NCI-H82 treated with DMSO at 0.1 percent for 48 hours (cell line): ENCODE measurements at regions not wholly inside any gene's neighbourhood (a gene's known extent, or its start where the extent isn't known, plus 50 kb on each side); places are given as distances from the start of the nearest gene placed in this dataset.
A peak's percentile ranks its signal among the peaks of the same experiment; 100 is the strongest.

ENCODE experiments used
- DNase-seq: peaks from one replicate; lab custom pipeline; 2025; ENCODE audit not compliant: unreplicated experiment; lab: John Stamatoyannopoulos, UW

DNA sequence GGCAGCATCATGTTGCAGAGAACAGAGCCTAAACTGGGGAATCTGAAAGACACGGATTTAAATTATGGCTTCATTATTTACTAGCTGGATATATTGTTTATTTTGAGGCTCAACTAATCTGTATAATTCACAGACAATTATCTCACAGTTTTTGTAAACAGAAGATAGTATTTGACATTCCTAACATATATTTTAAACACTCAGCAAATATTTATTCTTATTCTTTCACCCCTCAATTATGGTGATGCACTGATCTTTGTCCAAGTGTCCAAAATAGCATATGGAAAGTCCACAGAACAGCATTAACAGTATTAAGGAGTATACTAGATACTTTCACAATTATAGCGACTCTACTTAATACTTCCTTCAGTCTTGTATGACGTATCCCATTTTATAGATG is 257.0 kb downstream of the ADGRG6 start:
- no peak for DNase-seq

DNA sequence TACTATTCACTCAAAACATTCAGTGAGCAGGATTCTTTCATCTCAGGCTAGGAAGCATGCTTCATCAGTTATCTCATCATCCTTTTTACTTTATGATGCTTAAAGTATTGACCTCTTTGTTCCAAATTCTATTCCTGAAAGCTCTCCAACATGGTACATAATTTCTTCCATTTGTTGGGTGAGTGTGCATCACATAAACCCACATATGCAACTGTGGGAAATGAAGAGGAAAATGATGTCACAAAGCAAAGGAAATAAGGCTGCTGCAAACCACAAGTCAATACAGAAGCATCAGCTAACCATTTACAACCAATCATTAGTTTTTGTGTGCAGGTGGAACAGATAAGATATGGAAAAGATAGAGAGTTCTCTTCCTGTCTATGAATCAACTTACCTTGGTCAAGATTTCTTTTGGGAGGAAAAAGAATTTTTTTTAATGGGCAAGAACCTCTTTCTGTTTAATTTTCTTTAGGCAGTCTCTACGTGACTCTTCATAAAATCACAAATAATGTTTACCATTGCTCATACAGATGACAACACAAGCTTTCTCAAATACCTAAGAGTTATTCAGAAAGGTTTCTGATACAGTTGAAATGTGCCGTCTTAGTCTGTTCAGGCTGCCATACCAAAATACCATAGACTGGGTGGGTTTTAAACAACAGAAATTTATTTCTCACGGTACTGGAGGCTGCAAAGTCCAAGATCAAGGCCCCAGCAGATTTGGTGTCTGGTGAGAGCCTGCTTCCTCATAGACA is 259.9 kb downstream of the ADGRG6 start:
- DNase-seq = no peak

DNA sequence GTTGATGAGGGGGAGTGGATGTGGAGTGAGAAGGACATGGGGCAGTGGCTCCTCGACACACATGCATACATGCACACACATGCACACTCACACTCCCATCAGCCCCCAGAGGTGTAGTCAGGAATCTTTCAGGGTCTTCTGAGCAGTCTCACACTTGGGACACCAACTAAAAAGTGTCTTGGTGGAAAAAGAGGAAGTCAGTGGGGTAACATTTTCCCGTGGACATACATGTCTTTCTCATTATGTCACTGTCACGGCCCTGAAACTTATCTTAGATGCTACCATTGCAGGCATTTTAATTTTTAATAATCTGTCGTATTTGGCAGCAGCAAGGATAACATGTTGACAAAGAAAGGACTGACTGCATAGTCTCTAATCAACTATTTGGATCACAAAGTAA is 261.1 kb downstream of the ADGRG6 start:
- no peak for DNase-seq

DNA sequence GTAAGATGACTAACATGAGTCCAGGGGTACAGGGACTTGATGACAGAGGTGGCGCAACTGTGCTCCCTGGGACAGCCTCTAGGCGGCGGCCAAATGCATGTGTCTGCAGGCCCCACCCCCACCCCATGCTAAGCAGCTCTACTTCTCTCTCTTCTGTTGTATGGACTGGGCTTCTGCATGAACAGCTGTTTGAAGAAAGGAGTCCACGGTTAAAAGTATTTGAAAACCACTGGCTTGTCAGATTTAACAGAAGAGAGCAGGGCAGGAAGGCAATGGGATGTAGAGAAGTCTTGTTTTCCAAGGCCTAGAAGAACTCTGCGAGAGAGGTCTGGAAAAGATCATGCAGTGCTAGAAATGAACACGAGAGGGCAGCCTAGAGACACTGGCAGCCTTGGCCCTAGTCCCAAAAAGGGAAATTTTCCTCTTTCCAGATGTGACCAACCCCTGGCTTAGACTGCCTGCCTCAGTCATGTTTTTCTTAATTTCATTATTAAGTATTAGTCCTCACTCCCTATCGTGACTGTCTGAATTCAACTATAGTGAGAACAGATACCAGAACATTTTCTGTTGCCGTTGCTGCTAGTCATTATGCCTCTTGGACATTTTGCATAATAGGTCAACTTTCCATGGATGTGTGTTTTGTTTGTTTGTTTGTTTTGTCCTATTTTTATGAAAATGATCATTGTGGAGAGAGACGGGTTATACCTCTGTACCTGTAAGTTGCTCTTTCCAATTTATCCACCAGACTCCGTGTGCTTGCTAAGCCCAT is 265.0 kb downstream of the ADGRG6 start:
- peak; percentile 6 for DNase-seq

DNA sequence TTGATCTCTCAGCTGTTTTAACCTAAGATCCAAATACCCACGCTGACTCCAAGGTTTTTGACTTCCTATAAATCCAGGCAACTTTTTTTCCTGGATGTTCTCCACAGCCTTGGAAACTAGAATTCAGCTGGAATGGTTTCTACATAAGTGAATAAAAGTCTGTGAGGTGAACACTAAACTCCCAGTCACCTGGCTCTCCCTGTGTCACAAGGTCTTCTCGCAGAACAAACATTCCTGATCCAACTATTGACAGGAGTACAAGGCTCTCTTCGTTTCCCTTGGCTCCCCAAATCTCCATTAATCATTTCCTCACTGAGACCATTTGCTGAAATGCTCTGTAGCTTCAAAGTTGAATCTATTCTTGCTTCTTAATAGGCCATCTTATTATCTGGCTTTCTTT is 265.7 kb downstream of the ADGRG6 start:
- DNase-seq = no peak

DNA sequence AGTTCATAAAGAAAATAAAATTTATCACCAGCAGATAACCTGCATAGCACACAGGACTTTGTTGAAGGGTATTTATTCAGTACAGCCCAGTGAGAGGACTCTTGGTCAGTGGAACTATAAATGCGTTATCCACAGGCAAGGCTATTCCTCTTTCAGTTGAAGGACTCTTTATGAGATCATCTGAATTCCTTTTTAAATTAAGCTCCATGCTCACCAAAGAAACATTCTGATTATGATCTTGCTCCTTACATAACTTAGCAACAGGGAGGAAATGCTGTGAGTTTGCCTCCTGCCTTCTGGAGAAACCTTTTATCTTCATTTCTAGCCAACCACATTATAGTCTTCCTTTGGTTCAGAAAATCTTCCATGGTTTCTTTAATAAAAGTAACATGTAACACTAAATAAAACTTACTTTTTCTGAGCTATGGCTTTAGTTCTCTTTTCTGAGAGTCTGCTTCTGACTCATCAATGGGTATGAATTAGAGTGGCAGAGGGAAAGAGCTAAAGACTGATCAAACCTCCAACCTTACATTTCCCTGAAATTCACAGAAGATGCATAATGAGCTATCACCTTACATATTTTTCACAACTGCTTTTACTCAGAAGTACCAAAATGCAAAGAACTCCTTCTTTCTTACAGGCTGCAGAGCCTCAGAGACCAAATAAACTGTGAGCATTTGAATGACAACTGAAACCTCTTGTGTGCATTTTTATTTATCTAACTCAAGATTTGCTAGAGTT is 267.2 kb downstream of the ADGRG6 start:
- no peak for DNase-seq

DNA sequence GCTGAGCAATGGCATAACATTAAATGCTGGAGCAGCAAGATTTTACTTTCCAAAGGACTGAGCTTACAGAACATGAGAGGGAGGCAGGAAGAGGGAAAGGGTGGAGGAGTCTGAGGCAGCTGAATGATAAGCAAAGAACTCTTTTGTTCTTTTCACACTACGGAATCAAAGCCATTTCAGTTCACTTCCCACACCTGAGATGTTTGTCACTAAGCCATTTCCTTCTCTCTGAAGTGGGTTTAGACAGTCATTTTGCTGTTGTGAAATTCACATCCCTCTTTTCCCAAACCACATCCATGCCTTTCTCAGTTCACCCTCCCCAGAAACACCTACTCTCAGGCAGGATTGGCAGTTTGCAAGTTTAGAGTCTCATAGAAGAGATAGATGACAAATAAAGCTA is 267.9 kb downstream of the ADGRG6 start:
- DNase-seq = no peak

DNA sequence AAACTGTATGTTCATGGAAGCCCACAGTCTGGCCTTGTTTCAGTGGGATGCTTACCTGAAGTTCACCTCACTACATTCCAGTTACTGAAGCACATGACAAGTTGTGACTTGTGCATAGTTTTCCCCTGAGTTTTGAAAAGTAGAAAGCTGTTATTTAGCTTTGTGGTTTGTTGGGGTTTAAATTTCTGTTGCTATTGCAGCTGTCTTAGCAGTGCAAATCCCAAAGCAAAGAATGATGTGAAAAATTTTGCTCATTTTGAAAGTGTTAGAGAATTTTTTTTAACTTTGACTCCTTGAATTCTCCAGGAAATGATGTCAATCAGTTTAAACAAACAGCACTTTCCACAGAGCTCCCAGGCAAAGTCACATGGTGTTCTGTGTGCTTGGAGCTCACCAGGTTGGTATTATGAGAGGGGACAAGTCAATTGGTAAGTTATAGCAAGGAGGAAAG is 268.4 kb downstream of the ADGRG6 start:
- no peak for DNase-seq

DNA sequence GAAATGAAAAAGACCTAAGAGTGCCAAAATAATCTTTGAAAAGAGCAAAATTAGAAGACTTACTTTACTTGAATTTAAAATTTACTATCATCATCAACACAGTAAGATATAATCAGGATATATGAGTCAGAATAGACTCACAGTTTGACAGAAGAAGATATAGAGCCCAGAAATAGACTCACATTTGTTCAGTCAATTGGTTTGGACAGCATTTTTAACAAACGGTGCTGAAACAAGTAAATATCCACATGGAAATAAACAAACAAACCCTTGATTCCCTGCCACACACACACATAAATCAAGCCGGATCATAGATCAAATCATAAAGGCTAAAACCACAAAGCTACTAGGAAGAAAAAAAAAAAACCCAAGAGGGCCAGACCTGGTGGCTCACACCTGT is 291.1 kb downstream of the ADGRG6 start:
- no peak for DNase-seq

DNA sequence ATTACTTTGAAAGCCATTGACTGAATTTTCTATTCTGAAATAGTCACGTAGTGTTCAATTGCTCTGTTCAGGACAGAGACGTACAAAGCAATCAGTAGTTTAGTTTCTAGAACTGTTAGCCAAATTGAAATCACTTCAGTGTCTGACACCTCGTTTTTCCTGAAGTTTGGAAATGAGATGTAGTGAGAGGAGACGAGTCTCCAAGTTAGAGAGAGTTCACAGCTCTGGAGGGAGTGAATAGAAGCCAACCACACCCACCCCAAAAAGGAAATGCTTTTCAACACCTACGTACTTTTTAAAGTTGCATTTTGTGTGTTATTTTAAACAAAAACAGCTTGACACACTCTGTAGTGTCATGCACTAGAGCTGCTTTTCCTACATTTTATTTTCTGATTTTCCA is 296.0 kb downstream of the ADGRG6 start:
- no peak for DNase-seq

DNA sequence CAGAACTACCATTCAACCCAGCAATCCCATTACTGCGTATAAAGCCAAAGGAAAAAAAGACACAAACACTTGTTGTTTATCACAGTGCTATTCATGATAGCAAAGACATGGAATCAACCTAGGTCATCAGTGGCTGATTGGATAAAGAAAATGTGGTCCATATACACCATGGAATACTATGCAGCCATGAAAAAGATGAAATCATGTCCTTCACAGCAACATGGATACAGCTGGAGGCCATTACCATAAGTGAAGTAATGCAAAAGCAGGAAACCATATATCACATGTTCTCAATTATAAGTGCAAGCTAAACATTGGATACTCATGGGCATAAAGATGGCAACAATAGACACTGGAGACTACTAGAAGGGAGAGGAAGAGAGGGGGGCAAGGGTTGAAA is 299.6 kb downstream of the ADGRG6 start:
- no peak for DNase-seq

DNA sequence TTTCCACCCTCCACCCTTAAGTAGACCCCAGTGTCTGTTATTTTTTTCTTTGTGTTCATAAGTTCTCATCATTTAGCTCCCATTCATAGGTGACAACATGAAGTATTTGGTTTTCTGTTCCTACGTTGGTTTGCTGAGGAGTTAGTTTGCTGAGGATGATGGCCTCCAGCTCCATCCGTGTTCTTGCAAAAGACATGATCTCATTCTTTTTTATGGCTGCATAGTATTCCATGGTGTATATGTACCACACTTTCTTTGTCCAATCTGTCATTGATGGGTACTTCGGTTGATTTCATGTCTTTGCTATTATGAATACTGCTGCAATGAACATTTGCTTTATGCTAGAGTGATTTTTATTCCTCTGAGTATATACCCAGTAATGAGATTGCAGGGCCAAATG is 301.2 kb downstream of the ADGRG6 start:
- no peak for DNase-seq

DNA sequence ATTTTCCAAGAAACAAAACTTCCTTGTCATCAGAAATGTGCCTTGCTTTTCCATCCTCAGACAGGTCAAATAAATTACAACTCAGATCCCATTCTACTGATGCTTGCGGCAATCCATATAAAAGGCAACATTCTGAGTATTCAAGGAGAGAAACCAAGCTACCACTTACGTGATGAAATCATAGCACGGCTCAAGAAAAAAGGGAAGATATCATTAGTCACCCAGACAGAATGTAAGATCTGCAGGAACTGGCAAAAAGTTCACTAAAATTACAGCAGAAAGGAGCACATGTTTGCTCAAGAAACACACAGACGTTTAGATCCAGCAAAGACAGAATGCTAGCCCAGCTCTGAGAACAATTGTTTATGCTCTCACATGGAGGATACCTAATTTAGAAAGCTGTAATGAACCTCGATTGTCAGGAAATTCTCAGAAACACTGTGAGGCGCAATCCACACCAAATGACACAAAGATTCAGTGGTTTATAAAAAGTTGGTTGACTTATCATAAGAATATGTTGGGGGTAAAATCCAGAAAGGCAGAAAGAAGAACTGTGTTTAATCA is 304.2 kb downstream of the ADGRG6 start:
- DNase-seq = no peak

DNA sequence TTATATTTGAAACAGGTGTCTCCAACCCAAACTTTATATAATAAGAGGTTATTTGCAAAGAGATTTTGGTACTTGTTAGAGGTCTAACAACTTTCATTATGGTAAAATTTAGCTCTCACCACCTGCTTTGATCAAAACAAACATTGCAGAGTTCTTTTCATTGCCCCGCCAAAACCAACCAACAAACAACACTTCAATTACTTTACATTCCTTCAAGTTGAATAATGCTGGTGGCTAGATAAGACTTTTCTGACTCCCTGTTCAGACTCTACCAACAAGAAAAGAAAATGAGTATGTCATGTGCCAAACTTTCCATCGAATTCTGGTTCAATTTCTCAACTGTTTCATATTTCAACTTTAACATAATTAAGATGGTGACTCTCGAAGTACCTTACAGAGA is 311.1 kb downstream of the ADGRG6 start:
- DNase-seq = no peak

DNA sequence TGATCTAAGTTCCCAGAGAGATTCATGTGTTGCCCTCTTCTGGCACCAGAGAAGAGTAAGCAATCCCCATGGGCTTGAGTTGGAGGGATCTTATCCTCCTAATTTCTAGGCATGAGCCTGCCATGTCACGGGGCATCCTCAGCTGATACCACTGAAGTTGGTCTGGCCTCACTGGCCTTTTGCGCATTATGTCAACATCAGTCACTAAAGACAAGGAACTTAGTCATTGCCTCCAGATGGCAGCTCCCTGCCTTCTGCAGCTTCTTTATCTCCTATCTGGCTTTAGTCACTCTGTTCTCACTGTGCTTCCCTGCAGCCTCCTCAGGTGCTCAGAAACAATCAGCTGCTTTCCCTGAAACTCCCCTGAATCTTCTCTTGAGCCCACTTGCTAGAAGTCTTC is 312.2 kb downstream of the ADGRG6 start:
- DNase-seq = no peak

DNA sequence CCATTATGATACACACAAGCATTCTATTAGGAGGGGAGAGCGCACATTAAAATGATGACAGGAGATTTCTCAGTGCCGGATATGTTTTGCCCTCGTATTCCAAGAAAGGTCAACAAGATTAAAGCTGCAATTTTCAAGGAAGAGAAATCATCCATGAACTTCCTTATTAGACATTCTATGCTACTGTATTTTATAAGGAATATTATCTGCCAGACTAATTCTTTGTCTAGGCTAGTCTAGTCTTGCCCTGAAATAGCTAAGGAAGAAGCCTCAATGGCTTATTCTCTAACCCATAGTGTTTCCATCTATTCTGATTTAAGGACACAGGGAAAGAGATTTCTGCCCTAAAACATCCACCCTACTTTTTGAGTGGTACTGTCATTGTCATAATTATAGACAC is 315.4 kb downstream of the ADGRG6 start:
- no peak for DNase-seq

DNA sequence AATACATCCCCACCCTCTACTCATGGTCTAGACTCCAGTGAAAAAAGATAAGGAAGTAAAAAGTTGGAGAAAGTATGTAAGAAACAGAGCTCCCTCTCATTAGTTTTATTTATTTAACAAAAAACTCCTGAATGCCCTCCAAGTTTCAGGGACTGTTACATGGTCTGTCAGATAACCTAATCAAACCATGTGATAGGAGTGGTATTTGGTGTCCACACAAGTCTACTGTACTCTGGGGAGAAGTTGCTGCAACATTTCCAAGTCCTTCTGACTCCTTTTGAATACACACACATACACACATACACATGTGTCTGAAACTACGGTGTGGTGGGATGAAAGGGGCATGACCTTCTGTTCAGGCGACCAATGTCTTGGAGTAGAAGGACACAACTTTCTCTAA is 320.0 kb downstream of the ADGRG6 start:
- no peak for DNase-seq

DNA sequence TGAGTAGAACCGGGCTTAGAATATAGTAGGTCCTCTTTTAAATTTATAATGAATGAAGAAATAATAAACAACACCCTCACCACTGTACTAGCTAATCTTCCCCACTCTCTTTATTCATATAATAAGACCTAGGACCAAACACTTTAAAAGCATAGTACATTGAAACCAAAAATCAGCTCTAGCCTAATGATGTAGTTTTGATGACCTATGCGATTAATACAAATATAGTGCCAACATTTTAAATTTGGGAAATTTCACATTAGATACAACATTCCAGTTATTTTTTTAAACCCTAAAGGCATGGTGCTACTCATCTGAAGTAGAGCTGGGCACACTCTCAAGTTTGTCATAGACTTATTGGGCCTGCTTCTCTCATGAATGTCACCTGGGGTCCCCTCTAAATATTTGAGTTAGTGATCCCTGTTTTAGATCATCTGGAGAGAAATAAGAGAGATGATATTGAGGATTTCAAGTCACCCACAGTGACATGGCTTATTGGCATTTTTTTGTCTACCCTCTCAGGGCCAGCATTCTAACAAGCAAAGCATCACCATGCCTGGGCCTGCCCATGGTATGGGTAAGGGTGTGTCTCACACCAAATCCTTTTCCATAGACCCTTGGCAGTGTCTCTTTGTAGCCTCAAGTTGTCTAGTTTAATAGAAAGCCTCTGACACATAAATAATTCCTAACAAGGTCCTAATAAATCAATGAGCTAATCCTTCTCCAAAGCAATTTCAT is 319.8 kb downstream of the HIVEP2 start:
- no peak for DNase-seq

DNA sequence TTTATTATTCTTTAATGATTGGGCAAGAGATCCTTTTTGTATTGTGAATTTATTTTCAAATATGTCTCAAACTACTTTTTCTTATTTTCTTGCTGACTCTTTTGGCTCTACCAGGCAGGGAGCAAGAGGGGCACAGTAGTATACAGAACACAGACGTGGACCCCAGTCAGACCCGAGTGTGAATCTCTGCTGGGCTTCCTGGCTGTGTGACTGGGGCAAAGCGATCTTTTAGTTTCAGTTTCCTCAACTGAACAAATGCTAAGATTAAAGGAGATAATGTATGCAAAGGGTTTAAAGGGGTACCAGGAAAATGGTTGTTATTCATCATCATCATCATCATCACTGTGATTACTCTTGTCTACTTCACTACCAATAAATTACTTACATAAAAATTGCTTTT is 317.5 kb downstream of the HIVEP2 start:
- no peak for DNase-seq

DNA sequence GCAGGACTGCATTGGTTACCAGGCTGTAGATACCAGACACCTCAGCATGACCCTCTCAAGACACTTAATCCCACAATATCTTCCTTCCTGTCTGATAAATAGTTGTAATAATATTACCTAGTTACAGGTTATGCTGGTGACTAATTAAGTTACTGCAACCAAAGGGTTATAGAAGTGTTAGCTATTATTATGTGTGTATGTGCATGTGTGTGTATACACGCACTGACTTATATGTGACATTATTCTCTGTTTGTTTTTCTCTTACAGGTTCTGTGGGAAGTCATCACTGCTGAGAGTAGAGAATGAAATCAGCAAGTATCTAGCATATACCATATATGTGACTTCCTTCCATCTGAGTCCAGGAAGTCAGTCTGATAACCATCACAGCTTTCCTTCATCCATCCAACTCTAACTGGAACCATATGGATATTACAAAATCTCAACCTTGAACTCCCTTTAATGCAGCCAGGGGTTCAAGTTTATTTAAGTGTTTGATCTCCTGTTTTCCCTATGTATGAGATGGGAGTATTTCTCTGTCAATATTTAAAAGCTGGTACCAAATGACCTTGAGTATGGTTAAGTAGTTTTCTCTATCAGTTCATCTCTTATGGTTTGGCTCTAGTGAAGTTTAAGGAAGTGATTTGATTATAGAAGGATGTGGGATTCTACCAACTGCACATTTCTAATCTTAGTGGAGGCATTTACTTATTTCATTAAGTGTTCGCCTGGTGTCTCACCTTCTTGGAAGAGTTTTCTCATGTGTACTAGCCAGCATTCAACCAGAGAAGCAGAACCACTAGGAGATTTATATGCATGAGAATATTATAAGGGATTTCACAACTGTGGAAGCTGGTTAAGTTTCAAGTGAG is 313.2 kb downstream of the HIVEP2 start:
- DNase-seq = no peak
